ENCODE measurements at regions not wholly inside any gene's neighbourhood (a gene's known extent, or its start where the extent isn't known, plus 50 kb on each side); places are given as distances from the start of the nearest gene placed in this dataset.
"Not testable (repeated sequence)": the region's sequence is repeated elsewhere in the genome, so short reads cannot be mapped to it uniquely, and the experiment has no call there.

DNA sequence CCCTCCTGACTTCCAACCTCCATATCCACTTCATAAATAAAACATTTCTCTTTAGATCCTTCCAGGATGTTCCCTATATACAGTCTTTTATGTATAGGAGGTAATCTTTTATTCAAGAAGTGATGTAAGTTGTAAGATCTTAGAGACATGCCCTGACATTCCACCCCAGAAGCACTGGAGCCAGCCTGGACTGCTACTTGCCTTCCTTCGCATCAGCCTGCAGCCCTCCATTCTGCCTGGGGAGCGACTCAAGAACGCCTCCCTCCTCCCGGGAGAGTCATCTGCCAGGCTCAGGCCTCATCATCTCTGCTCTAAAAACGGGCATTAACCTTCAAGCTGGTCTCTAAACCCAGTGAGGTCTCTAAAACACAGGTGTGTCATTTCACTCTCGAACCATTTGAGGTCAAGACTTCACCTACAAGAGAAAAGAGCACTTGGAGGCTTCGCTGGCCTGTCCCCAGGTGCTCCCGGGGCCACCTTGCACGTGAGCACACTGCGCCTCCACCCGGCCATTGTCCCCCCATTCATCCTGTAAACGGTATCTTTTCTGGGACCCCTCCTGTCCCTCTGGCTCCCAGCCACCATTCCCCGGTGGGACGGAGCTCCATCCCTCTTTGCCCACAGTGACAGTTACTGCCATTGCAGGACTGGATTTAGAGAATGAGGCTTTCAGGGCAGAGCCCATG, 107.5 kb upstream of the PDE10A start:
- no peak for DNase-seq

DNA sequence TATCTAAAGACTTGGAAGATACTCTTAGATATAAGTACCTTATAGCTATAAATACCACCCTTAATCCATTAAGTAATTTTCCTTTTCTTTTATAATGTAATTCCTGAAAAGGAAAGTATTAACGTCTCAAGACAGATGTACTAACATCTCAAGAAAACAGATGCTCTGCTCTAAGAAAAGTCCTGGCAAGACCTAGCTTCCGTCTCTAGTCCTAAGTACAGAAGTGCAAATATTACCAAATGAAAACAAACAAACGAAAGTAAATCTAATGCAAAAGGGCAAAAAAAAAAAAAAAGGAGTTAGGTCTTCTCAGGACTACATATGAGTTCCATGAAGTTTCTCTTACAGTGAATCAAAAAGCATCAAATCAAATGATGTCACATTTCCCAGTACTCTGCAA, 106.8 kb upstream of the PDE10A start:
- DNase-seq: no peak

DNA sequence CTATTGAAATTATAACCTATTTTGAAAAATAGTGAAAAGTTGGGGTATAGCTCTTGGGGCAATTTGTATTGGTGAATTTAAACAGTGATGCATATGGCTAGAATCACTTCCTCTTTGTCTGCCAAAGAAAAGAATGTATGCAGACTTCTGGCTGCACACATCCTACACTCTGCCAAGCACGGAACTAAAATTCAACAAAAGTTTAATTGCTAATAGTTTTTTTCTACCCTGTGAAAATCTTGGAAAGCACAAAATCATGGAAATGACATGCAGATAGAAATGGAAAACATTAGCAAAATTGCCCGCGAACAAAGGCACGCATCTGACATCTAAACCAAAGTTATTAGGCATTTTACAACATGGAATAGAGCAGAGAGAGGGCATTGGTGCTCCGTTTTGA, 106.4 kb upstream of the PDE10A start:
- no peak for DNase-seq

DNA sequence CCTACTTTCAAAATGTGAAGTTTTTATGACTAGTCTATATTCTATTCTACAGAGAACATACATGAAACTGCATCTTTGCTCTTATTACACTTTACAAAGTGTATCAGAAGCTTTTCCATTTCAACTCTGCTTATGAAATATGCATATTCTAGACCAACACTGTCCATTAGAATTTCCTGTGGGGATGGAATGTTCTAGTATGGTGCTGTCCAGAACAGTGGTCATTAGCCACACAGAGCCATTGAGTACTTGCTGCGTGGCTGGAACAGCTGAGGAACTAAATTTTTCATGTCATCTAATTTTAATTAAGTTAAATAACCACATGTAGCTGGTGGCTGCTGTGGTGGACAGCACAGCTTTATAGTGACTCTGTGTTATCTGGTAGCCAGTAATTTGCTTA, 105.9 kb upstream of the PDE10A start:
- no peak for DNase-seq

DNA sequence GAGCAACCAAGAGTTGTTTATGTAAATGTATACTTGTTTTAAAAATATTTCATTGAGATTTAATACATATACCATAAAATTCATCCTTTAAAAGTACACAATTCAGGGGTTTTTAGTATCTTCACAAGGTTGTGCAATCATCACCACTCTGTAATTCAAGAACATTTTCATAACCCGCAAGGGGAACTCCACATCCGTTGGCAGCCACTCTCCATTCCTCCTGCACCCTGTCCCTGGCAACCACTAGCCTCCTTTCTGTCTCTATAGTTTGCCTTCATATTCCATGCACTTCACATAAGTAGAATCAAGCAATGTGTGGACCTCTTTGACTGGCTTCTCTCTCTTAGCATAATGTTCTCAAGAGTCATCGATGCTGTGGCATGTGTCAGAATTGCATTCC, 104.2 kb upstream of the PDE10A start:
- DNase-seq: no peak

DNA sequence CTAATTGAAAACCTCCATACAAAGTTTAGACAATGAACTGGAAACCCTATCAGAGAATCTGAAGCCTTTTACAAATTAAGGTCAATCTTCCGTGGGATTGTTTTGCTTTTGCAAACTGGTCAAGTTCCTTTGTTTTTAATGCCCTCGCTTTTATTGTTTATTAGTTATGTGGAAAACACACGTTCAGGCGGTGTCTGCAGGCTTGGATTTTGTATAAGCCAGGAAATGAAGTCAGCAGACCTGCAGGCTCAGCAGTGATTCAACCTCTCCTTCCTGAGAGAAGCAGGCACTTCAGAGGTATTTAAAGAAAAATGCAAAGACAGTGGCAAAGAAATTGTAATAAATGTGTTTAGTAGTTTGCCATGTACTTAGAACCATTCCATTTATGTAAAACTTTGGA, 103.4 kb upstream of the PDE10A start:
- DNase-seq: no peak

DNA sequence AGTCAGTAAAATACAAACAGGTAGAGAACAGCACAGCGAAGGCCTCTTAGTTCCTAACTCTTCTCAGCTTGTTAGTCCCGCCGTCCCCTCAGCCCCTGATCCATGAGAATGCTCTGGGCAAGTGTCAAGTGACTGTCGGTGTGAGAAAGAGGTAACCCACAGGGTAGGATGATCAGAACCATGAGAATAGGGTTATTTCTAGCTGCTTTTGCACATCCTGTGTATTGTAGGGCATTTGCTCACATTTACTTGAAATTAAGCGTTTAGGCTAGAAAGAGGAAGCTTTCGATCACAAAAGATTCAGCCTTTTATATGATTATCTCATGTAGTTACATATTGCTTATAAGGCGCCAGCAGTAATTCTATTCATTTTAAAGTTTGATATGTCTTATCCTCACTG, 103.0 kb upstream of the PDE10A start:
- no peak for DNase-seq

DNA sequence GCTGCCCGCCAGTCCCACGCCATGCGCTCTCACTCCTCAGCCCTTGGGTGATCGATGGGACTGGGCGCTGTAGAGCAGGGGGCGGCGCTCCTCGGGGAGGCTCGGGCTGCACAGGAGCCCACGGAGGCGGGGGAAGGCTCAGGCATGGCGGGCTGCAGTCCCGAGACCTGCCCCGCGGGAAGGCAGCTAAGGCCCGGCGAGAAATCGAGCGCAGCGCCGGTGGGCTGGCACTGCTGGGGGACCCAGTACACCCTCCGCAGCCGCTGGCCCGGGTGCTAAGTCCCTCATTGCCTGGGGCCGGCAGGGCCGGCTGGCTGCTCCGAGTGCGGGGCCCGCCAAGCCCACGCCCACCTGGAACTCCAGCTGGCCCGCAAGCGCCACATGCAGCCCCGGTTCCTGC, 102.2 kb upstream of the PDE10A start:
- DNase-seq: not testable (repeated sequence)

DNA sequence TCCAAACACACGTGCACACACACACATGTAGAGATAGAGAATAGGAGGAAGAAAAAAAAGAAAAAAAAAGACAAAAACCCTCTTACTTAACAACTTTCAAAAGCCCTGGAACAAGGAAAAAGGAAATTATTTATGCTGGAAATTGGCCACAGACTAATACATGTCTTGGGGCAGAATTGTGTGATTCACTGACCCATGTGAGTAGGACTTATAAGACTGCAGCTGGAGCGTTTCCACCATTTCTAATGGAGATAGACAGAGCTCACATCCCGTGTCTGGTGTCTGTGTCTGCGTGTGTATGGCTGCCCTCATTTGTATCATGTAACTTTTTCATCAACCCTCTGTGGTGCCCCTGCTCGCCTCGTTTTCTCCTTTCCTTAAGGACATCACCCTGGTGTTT, 99.8 kb upstream of the PDE10A start:
- DNase-seq: no peak

DNA sequence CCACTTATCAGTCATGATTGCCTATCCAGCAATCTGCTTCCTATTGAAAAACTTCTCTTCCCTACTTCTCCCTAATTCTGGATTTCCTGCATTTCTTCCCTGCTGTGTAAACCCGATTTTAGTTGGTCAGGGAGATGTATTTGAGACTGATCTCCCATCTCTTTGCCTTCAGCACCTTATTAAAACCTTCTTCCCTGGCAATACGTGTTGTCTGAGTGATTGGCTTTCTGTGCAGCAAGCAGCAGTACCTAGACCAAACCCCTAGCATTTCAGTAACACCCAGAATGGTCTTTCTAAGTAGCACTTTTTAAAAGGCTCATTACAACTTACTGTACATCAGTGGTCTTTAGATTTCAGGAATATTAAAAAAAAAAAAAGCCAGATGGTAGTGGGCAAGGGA, 99.1 kb upstream of the PDE10A start:
- DNase-seq: no peak

DNA sequence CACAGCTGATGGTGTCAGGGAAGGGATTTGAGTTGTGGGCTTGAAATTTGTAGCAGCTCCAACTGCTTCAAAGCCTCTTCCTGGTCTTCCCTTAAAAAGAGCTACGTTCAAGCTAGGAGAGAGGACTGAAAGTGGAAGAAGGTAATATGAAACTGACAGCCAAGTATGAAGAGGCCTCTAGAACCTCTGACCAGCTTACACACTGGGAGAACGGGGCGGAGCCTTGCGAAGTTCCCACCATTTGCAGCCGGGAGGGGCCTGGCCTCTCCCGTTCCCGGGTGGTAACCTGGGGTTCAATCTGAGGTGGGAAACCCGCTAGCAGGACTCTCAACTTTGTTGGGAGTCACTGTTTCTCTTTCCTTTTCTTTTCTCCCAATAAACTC, 97.8 kb upstream of the PDE10A start:
- no peak for DNase-seq

DNA sequence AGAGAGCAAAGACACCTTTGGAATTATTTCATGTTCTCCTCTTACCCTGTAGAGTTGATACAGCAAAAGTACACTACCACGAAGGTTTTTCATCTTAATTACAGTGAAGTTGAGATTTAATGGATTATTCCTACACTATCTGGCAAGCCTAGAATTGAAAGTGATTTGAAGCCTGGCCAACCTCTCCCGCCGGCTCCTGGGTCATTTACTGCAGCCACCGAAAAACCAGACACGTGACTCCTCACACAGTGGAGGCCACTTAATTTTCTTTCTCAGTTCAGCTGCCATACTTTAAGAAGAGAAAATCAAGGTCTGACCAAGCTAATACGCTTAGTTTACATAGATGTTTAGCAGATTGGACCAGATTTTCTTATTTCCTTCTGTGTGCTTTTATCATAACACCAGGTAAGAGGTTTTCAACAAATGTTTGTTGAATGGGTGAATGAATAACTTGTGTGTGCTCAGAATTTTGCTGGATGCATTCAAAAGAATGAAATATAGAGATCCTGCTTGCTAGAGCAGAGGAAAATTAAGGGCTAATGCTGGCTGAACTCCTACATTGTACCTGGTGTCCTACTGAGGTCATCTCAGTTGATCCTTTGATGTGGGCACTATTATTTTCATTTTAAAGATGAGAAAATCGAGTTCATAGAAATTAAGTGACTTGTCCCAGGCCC, 97.2 kb upstream of the PDE10A start:
- no peak for DNase-seq

DNA sequence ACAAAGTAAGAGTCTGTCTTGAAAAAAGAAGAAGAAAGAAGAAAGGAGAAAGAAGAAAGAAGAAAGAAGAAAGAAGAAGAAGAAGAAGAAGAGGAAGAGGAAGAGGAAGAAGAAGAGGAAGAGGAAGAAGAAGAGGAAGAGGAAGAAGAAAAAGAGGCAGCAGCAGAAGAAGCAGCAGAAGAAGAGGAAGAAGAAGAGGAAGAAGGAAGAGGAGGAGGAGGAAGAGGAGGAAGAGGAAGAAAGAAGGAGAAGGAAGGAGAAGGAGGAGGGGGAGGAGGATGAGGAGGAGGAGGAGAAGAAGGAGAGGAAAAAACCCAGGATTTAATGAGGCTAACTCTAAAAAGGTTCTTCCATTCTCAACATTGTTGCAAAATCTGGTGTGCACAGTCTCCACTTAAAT, 95.4 kb upstream of the PDE10A start:
- no peak for DNase-seq

DNA sequence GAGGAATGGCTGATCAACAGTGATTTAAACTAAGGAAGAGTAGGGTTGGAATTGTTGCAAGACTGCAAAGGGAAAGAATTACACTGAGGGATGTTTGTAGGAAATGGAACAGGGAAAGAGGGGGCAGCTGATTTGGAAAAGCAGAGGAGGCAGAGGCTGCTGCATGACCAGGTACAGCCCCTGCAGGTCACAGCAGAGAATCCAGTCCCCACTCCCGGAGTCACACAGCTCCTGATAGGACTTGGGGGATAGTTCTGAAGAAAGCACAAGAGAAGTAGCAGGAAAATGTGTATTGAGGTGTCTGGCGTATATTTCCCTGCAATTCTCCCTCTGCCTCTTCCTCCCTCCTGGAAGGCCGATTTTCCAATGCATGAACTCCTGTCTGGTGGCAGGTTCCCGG, 92.5 kb upstream of the PDE10A start:
- DNase-seq: no peak

DNA sequence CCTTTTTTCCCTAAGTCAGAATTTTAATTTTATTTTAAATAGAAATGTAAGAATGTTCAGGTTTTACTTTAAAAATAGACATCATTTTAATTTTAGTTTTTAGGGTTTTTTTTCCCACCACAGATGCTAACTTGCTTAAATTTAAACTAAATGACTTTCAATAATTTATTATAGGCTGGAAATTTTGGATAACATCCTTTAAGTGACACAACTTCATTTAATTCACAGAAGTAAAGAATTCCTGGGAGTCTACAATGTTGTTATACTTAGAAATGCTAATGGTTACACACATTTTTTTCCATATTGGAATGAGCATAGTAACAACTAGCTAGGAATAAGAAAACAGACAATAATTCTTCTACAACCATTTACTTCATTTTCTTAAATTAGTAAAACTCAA, 90.5 kb upstream of the PDE10A start:
- no peak for DNase-seq

DNA sequence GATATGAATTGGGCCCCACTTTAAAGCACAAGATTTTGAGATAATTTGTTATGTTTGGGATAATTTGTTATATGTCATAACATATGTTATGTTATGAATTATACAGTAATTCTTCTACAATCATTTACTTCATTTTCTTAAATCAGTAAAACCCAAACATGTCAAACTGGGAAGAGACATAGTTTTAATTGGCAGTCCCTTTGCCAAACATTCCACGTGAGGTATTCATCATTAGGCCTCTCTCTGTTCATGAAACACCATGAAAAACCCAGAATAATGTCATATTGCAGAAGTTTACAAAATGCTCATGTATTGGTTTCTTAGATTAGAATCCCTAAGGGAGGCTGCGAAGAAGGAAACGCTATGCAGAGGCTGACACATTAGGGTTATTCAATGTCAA, 89.4 kb upstream of the PDE10A start:
- DNase-seq: no peak

DNA sequence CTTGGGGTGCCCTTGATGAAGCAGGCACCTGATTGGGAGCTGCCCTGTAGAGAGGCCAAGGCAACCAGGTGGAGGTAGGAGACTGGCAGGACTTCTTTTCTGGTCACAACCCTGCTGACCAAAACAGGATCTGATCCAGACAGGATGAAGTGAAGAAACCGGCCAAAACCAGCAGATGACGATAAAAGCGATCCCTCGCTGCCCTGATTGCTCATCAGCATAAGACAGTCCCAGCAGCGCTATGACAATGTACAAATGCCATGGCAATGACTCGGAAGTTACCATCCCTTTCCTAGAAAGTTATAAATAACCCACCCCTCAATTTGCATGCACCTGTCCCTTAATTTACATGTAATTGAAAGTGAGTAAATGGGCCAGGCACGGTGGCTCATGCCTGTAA, 88.4 kb upstream of the PDE10A start:
- DNase-seq: no peak

DNA sequence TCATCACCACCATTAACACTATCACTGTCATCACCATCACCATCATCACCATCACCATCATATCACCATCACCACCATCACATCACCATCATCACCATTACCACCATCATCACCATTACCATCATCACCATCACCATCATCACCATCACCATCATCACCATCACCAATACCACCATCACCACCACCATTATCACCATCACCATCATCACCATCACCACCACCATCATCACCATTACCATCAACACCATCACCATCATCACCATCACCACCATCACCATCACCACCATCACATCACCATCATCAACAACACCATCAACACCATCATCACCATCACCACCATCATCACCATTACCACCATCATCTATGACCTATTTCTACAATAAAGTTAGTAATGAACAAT, 86.1 kb upstream of the PDE10A start:
- DNase-seq: no peak

DNA sequence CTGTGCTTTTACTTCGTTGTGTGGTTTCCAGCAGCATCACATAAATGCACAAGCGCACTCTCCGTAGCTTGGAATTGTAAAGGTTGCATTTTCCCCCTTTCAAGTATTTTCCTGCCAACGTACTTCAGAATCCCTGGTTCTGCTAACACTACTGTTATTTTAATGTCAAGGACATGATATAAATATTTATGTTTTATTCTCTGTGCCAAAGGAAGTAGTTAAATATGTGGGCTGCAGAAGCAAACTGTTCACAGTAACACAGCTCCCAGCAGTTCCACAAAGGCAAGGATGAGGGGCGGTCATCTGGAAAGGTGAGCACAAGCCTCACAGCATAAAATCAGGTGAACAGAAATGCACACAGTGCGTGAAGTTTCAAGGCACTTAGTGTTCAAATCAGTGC, 85.3 kb upstream of the PDE10A start:
- DNase-seq: no peak

DNA sequence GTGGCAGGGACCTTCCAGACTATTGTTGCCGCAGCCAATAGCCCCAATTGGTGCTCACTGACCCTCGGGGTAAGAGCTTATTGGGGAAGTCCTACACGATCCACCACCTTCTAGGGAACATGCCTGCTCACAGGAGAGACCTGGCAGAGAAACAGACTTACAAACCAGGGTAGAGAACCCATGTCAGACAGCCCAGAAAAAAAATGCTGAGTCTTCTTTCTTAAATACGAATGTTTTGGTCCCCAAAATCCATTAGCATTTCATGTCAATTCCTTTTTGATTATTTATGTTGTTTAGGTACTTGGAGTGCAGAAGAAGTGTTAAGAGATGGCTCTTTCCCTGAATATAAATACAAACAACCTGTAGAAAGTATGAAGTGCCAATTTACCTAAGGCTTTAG, 84.9 kb upstream of the PDE10A start:
- DNase-seq: no peak

DNA sequence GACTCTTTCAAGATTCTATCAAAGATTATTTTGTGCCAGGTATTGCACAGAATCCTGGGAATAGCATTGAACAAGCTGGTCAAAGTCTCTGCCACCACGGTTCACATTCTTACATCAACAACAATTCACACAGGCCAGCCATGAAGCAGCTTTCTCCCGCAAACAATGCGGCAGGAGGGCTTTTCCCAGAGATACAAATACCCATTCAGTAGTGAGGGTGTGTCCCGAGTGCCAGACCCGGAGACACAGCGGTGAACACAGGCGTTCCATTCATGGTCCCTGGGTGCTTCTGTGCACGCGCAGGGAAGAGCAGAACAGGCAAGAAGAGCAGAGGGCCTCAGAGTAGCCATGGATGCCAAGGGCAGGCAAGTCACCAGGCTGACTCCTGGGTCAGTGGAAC, 83.3 kb upstream of the PDE10A start:
- DNase-seq: no peak

DNA sequence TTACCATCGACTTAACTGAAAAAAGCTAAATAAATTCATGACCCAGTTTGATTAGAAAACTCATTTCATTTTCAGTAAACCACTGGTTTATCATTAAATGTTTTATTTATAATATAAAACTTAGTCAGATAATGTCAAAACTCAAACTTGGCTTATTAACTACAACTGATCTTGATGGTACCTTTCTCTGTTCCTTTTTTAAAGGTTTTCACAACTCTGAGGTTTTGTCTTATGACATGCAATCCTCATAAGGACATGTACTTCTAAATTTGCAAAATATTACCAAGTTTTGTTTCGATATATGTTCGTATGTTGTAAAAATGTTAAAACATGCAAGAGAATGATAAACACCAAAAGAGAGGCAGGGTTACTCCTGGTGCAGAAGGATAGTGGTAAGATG, 82.5 kb upstream of the PDE10A start:
- DNase-seq: no peak

DNA sequence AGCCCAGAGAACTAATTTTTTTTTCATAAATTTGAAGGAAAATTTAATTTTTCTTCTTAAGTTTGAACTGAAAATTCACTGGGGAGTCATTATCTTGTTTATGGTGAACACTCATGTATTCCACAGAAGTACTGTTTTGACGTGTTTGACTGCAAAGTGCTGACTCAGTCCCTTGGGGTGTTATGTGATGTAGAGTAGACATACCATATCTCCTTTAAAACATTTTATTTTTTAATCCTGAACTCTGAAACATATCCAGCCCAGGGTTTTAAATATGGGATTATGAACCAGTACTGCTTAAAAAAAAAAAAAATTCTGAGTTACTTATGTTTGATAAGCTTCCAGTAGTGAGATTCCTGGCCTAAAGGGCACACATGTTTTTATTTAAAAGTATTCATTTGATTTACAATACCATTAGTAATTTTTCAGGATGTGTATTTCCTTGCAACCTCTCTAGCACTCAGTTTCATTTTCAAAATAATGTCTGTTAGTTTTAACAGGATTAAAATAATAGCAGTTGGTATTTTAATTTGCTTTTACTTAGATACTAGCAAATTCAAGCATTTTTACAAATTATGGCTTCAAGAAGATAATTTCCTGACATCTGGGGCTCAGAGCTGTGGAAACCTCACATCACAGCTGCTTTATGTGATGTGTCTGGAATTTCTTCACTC, 81.7 kb upstream of the PDE10A start:
- DNase-seq: no peak

DNA sequence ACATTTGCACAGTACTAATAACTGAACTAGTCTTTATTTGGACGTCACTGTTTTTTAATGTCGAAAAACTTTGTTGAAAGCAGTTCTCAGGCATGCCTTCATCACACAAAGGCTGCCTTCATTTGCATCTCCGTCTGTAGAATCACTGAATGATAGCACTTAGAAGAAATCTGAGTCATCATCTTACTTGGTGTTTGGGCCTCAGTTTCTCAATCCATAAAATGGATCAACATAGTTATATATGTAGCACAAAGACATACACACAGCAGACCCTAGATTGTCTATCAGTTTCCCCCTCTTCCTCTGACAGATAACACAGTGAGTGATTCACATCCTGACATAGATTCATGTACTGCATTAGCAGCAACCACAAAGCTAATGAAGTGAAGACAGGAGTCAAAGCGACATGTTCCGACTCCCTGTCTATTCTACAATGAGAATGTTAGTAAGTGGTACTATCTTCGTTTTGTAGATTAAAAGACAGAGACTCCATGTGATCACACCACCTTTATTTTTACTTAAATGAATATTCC, 80.4 kb upstream of the PDE10A start:
- no peak for DNase-seq
